ENCODE measurements at regions not wholly inside any gene's neighbourhood (a gene's known extent, or its start where the extent isn't known, plus 50 kb on each side); places are given as distances from the start of the nearest gene placed in this dataset.

- TF ChIP-seq SUZ12 (IDR thresholded peaks at IDR 0.05; ENCODE audit: extremely low read depth, insufficient read depth, insufficient read length) (no peak), ZNF274 (IDR thresholded peaks at IDR 0.05; ENCODE audit: low read depth, low read length) (no peak), YY1 (IDR thresholded peaks at IDR 0.05; ENCODE audit: insufficient read depth, insufficient read length) (no peak)
Observed at GRCh38 chr5:62100201-62100600, 205.8 kb upstream of the KIF2A start.

Data from NT2/D1 (cell line).